PC-9 (cell line): ENCODE measurements at regions not wholly inside any gene's neighbourhood (a gene's known extent, or its start where the extent isn't known, plus 50 kb on each side); places are given as distances from the start of the nearest gene placed in this dataset.

Experiments used
- BruUV-seq: library from RNA; stranded (reverse); fragments of 400-500 nt; replicated peaks from 2 replicates; lab custom pipeline; 2021; lab: Mats Ljungman, UMichigan
- CTCF ChIA-PET: fragments of 300-600 bp; sonication (Branson Sonifier 250); formaldehyde crosslinking; loops from one replicate; lab custom pipeline; 2022; ENCODE audit warnings: antibody characterized with exemption; lab: Charles Lee
- POLR2A ChIA-PET: fragments of 300-600 bp; sonication (Branson Sonifier 250); formaldehyde crosslinking; loops from one replicate; lab custom pipeline; 2022; ENCODE audit warnings: antibody characterized with exemption; ENCODE audit not compliant: unreplicated experiment; lab: Charles Lee
- DNase-seq, 2 experiments: peaks; one replicate each; pipeline versions ENCODE4 v3.0.0 to v3.0.0-alpha.2; 2015 to 2022; ENCODE audit warnings: mixed read lengths in 1 of 2
- H2AFZ ChIP-seq: fragments of 200-600 bp; sonication (generic); 2 replicates; pipeline ENCODE4 v1.8.1; 2017; ENCODE audit warnings: antibody characterized with exemption
- H3F3A ChIP-seq: fragments of 200-600 bp; sonication (generic); 2 replicates; pipeline ENCODE4 v1.8.1; 2017; ENCODE audit warnings: antibody characterized with exemption, mild to moderate bottlenecking, low read depth; ENCODE audit not compliant: insufficient read depth
- H3K27ac ChIP-seq: fragments of 200-600 bp; sonication (generic); 2 replicates; pipeline ENCODE4 v1.6.1; 2016; ENCODE audit warnings: mixed run types
- H3K27me3 ChIP-seq: fragments of 200-600 bp; sonication (generic); 2 replicates; pipeline ENCODE4 v1.6.1; 2016; ENCODE audit warnings: low read depth, mixed run types; ENCODE audit not compliant: insufficient read depth
- H3K36me3 ChIP-seq: fragments of 200-600 bp; sonication (generic); 2 replicates; pipeline ENCODE4 v1.6.1; 2016; ENCODE audit warnings: low read depth, mixed run types
- H3K4me1 ChIP-seq: fragments of 200-600 bp; sonication (generic); replicated peaks from 2 replicates; pipeline ENCODE4 v1.6.1; 2016; ENCODE audit warnings: mixed run types; ENCODE audit not compliant: insufficient read depth
- H3K4me2 ChIP-seq: fragments of 200-600 bp; sonication (generic); 2 replicates; pipeline ENCODE4 v1.6.1; 2017; ENCODE audit warnings: mixed run types
- H3K4me3 ChIP-seq: fragments of 200-600 bp; sonication (generic); 2 replicates; pipeline ENCODE4 v1.6.1; 2016; ENCODE audit warnings: mixed run types
- H3K79me2 ChIP-seq: fragments of 200-600 bp; sonication (generic); 2 replicates; pipeline ENCODE4 v1.6.1; 2017; ENCODE audit warnings: low read depth, mixed run types
- H3K9me2 ChIP-seq: fragments of 200-600 bp; sonication (generic); 2 replicates; pipeline ENCODE4 v1.8.1; 2017; ENCODE audit warnings: mild to moderate bottlenecking; ENCODE audit not compliant: insufficient read depth
- H3K9me3 ChIP-seq: fragments of 200-600 bp; sonication (generic); 2 replicates; pipeline ENCODE4 v1.8.1; 2016; ENCODE audit warnings: low read depth; ENCODE audit not compliant: insufficient read depth
- H4K20me1 ChIP-seq: fragments of 200-600 bp; sonication (generic); 2 replicates; pipeline ENCODE4 v1.8.1; 2017; ENCODE audit not compliant: insufficient read depth
- EZH2 ChIP-seq: fragments of 200-600 bp; sonication (generic); IDR thresholded peaks from 2 replicates; pipeline ENCODE4 v1.8.0; 2017; ENCODE audit warnings: antibody characterized with exemption, low read depth
- intact Hi-C: fragments of 100-400 bp; cut with micrococcal nuclease; formaldehyde crosslinking; loops from one replicate; pipeline ENCODE4 v1.10.0; 2022; ENCODE audit not compliant: unreplicated experiment
- TF ChIP-seq, protein P1 (sequence below): fragments of 200-600 bp; sonication (generic); conservative IDR thresholded peaks from 2 replicates; pipeline ENCODE4 v1.6.1; 2017; ENCODE audit warnings: mixed run types, antibody characterized with exemption, mild to moderate bottlenecking, moderate library complexity

DNA sequence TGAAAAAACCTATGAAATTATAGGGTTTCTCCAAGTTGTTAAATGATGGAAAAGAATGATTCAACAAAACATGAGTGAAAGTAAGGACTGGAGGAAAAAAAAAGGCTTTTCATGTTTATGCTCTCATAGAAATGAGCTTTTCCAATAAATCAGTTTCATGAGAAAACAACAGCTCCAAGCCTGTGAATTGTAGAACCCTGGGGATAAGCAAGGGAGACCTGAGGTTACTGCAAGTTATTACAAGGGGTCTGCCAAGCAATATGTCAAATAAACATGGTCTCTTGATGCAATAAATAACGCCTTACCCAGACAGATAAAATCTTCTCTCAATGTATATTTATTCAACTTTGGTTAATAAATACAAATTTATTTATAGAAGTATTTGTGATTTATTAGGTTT lies 577.9 kb upstream of the GCFC2 start:
- BruUV-seq: no TSS peak
- intact Hi-C loops: no loop called here
- Histone ChIP-seq H3K9me3 (no peaks in the 10 kb centered on the region), H3K27ac (no peak overlapping the region), H3K36me3 (no peaks in the 10 kb centered on the region), H3K9me2 (no peaks in the 10 kb centered on the region), H4K20me1 (no peaks in the 10 kb centered on the region), H2AFZ (no peak overlapping the region), H3F3A (no peaks in the 10 kb centered on the region), H3K4me3 (no peak overlapping the region), H3K27me3 (0 out of 2 replicates have a peak, but pooled peaks cover 14% of the 10 kb centered on the region), H3K4me1 (no peaks in the 10 kb centered on the region), H3K79me2 (no peaks in the 10 kb centered on the region), H3K4me2 (no peak overlapping the region)
- ChIA-PET CTCF (no interaction called here), POLR2A (no interaction called here)
- TF ChIP-seq EZH2: no peak
- TF ChIP-seq, protein P1, sequence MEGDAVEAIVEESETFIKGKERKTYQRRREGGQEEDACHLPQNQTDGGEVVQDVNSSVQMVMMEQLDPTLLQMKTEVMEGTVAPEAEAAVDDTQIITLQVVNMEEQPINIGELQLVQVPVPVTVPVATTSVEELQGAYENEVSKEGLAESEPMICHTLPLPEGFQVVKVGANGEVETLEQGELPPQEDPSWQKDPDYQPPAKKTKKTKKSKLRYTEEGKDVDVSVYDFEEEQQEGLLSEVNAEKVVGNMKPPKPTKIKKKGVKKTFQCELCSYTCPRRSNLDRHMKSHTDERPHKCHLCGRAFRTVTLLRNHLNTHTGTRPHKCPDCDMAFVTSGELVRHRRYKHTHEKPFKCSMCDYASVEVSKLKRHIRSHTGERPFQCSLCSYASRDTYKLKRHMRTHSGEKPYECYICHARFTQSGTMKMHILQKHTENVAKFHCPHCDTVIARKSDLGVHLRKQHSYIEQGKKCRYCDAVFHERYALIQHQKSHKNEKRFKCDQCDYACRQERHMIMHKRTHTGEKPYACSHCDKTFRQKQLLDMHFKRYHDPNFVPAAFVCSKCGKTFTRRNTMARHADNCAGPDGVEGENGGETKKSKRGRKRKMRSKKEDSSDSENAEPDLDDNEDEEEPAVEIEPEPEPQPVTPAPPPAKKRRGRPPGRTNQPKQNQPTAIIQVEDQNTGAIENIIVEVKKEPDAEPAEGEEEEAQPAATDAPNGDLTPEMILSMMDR: no peak
- DNase-seq: no peak

DNA sequence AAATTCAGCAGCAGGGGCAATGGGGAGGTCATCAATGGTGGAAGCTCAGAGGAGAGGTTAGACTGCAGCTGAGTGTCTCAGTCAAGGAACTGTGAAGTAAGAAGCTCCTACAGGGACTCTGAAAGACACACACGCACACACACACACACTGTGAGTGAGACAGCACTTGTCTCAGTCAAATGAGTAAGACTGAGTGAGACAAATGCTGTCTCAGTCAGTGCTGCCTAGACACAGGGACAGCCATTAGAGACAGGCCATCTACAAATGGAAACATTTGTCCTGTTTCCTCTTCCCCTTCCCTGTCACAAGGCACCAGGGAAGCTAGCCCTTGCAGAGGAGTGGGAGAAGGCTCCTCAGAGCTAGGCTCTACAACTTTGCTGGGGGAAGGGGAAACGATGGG lies 577.4 kb upstream of the GCFC2 start:
- Histone ChIP-seq H3K27ac (no peak overlapping the region), H4K20me1 (no peaks in the 10 kb centered on the region), H3K27me3 (0 out of 2 replicates have a peak, but pooled peaks cover 14% of the 10 kb centered on the region), H3K4me3 (no peak overlapping the region), H3F3A (no peaks in the 10 kb centered on the region), H3K9me3 (no peaks in the 10 kb centered on the region), H3K79me2 (no peaks in the 10 kb centered on the region), H3K4me1 (no peaks in the 10 kb centered on the region), H3K36me3 (no peaks in the 10 kb centered on the region), H2AFZ (no peak overlapping the region), H3K9me2 (no peaks in the 10 kb centered on the region), H3K4me2 (no peak overlapping the region)
- DNase-seq: no peak
- no TSS peak for BruUV-seq
- CTCF ChIA-PET: no interaction called here
- POLR2A ChIA-PET: no interaction called here
- TF ChIP-seq, protein P1: no peak
- no peak for TF ChIP-seq EZH2
- intact Hi-C loops: no loop called here

DNA sequence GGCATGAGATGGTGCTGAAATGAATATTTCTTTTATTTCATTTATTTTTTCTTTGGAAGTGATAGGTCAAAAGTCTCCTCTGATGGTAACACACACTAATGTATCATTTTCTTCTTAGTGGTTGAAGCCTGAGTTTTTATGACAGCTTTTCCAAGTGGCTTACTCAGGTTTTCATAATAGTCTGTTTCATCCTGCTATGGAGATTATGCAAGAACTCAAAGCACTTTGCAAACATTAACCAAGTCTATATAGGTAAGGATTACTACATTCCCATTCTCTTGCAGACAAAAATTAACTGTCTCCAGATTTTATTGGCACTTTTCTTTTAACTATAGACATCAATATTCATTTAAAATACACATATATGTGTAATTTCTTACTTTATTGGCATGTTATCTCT lies 572.6 kb upstream of the GCFC2 start:
- no peaks in the 10 kb centered on the region for H3F3A ChIP-seq
- no peak overlapping the region for H3K27ac ChIP-seq
- H3K4me1 ChIP-seq: no peaks in the 10 kb centered on the region
- H3K4me2 ChIP-seq: no peak overlapping the region
- intact Hi-C loops: no loop called here
- no peaks in the 10 kb centered on the region for H3K79me2 ChIP-seq
- BruUV-seq: no TSS peak
- DNase-seq: no peak
- TF ChIP-seq EZH2: no peak
- TF ChIP-seq, protein P1: no peak
- H3K9me2 ChIP-seq: no peaks in the 10 kb centered on the region
- no peak overlapping the region for H2AFZ ChIP-seq
- H4K20me1 ChIP-seq: no peaks in the 10 kb centered on the region
- peaks cover 3% of the 10 kb centered on the region; the same call in 1 of the 2 replicates for H3K27me3 ChIP-seq
- H3K9me3 ChIP-seq: no peaks in the 10 kb centered on the region
- ChIA-PET CTCF (no interaction called here), POLR2A (no interaction called here)
- no peak overlapping the region for H3K4me3 ChIP-seq
- no peaks in the 10 kb centered on the region for H3K36me3 ChIP-seq
